UCSD-AML1 (cell line): ENCODE measurements at regions not wholly inside any gene's neighbourhood (a gene's known extent, or its start where the extent isn't known, plus 50 kb on each side); places are given as distances from the start of the nearest gene placed in this dataset.
A peak's percentile ranks its signal among the peaks of the same experiment; 100 is the strongest.
"Not testable (repeated sequence)": the region's sequence is repeated elsewhere in the genome, so short reads cannot be mapped to it uniquely, and the experiment has no call there.

Experiments
- DNase-seq: peaks from one replicate; lab custom pipeline; 2025; ENCODE audit not compliant: unreplicated experiment; lab: John Stamatoyannopoulos, UW

DNA sequence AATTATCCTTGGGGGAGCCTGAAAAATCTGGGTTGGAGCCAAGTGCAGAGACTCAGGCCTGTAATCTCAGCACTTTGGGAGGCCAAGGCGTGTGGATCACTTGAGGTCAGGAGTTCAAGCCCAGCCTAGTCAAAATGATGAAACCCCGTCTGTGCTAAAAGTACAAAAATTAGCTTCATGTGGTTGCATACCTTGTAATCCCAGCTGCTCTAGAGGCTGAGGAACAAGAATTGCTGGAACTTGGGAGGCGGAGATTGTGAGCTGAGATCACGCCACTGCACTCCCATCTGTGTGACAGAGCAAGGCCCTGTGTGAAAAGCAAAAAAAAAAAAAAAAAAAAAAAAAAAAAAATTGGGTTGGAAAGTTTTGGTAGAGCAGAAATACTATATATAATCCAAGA is 1563.6 kb upstream of the PRMT6 start:
- peak; percentile 0 for DNase-seq

DNA sequence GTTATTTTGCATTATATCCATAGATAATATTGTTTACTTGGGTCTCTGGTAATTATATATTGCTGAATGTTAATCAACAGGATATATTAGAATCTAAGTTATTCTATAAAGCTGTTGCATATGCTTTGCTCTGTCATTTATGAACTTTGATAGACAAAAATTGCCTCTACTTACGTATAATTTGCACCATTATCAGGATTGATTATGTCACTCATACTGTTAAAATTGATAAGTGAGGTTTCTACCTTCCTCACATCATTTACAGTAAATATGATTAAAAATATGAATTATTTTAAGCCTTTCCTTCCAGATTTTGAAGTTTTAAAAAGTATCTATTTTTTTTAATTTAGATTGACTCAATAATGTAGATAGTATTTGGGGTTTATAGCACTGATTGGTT is 1540.4 kb upstream of the PRMT6 start:
- DNase-seq = no peak

DNA sequence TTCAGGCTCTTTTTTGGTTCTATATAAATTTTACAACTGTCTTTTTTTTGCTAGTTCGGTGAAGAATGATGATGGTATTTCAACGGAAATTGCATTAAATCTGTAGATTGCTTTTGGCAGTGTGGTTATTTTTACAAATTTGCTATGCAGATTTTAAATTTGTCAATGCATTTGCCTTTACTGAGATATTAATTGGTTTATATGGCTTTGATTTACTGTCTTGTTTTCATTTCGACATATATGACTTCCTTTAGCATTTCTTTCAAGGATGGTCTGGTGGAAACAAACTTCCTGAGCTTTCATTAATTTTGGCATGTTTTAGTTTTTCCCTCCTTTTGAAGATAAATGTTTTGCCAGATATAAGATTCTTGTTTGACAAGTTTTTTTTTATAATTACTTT is 1522.5 kb upstream of the PRMT6 start:
- no peak for DNase-seq

GRCh38 chr1:105544475-105544874 is 1512.0 kb upstream of the PRMT6 start:
- DNase-seq = no peak

DNA sequence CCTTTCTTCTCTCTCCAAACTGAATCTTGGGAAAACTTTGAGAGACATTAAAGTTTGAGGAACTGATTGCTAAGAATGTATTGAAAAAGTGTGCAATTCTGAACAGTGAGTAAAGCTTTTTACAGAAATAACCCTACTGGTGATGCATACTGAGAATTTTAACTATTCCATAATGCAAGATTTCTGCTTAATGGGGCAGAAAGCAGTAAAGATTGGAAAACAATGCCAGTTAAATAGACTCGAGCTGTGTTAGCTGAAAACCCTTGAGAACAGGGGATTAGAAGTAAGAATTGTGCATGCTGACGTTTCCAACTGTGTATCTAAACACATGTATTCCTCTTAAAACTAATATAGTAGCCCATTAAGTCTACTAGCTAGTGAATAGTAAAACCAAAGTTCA is 1500.2 kb upstream of the PRMT6 start:
- no peak for DNase-seq

- no peak for DNase-seq
Observed at GRCh38 chr1:105558023-105558422, 1498.5 kb upstream of the PRMT6 start.

- DNase-seq = no peak
Observed at GRCh38 chr1:105565006-105565405, 1491.5 kb upstream of the PRMT6 start.

- DNase-seq = no peak
Observed at GRCh38 chr1:105585791-105586190, 1470.7 kb upstream of the PRMT6 start.

DNA sequence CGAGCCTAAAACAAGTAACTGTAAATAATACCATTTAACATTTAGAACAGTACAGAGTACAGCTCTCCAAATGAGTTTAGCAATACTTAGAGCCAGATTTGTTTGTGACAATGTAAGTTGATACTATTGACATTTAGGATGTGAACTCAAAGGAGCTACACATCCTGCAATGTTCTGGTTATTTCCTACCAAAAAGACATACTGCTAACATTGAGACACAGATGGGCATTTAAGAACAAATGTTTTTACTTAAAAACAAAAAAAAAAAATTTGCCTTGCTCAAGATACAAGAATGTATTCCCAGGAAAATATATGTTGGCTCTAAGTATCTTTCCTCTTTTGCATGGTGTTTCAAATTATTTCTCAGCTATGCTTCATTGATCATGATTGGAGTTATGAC is 1464.8 kb upstream of the PRMT6 start:
- DNase-seq = no peak

GRCh38 chr1:105608713-105609112 is 1447.8 kb upstream of the PRMT6 start:
- DNase-seq = no peak

DNA sequence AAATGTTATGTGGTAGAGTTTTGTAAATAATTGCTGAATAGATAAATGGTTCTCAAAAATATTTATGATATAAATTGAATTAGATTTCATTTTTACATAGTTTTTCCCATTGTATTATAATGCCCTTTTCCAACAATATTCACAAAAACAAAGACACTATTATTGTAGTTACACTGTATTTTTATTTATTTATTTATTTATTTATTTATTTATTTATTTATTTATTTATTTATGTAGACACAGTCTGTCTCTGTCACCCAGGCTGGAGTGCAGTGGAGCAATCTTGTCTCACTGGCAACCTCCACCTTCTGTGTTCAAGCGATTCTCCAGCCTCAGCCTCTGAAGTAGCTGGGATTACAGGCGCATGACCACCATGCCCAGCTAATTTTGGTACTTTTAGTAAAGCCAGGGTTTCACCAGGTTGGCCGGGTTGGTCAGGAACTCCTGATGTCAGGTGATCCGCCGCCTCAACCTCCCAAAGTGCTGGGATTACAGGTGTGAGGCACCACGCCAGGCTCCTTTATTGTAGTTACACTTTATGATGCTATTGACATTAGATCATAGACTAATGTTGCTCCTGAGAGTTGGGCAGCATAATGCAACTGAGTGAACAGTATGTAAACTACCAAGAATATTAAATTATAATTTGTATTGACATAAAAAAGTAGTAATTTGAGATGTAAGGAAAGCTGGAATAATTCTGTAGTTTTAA is 1430.0 kb upstream of the PRMT6 start:
- DNase-seq = no peak

- DNase-seq = not testable (repeated sequence)
Observed at GRCh38 chr1:105631153-105631744, 1425.2 kb upstream of the PRMT6 start.

DNA sequence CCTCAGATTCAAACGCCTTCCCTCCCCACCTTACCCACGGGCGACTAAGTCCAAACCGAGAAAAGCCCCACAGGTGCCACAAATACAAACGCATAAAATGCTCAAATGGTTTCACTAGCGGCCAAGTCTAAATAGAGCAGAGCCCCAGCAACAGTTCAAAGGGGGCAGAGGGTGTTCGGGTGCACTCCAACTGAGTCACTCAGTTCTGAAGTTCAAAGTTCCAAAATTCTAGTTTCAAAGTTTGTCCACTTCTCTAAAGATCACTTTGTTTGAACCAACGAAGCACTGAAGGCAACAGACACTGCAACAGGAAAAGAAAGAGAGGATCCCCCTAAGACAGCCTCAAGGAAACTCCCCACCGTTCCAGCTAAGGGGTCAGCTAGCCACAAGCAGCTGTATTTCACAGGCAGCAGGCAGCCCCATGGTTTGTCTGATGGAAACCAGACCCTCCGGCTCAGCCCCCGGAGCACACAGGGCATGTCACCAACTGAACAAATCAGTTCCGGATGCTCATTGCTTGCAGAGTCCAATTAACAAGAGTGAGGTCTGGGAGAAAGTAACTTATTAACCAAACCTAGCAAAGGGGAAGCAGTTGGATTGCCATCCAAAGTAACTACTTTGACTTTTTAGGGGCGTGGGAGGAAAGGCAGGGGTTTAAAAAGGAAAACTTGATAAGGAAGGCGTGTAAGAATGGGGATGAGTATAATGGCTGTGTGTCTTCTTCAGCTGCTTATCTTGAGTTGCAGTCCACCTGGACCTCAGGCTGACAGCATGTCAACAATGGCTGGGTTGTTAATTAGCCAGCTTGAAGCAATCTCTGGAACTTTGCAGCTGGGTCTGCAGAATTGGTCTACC is 1423.9 kb upstream of the PRMT6 start:
- DNase-seq = no peak

GRCh38 chr1:105636052-105636451 is 1420.4 kb upstream of the PRMT6 start:
- DNase-seq = no peak

GRCh38 chr1:105641407-105641806 is 1415.1 kb upstream of the PRMT6 start:
- no peak for DNase-seq

- DNase-seq = no peak
Observed at GRCh38 chr1:105652109-105652508, 1404.4 kb upstream of the PRMT6 start.

DNA sequence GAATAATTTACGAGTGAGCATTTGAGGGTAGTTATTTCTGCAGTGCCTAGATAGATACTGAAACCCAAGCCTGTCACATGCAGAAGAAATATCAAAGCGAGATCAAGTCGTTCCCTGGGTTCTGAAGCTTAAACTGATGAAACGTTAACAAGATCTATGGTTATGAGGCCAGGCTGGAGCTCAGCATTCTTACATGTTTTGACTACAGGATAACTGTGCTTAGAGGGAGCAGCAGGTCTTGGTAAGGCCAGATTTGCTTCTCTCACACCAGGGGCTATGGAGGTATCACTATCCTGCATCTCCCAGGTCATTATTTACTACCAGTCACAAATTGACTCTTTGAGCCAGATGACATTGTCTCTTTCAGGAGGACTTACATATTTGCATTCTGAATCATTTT is 1401.4 kb upstream of the PRMT6 start:
- DNase-seq = no peak

DNA sequence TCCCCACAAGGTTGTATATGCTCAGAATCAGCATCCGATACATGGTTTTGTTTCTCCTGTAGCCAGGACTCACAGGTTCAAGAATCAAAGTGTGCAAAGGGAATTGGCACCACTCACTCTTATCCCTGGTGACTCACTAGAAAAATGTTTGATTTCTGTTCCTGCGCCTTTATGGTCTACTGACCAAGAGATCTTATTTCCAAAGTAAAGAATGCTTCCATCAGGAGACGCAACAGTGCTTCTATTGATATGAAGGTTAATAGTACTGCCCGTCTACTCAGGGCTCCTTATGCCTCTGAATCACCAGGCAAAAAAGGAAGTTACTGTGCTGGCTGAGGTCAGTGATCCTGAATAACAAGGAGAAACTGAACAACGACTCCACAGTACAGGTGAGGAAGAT is 1392.0 kb upstream of the PRMT6 start:
- no peak for DNase-seq

GRCh38 chr1:105678334-105678733 is 1378.1 kb upstream of the PRMT6 start:
- DNase-seq = no peak

GRCh38 chr1:105684714-105685113 is 1371.8 kb upstream of the PRMT6 start:
- DNase-seq = no peak

DNA sequence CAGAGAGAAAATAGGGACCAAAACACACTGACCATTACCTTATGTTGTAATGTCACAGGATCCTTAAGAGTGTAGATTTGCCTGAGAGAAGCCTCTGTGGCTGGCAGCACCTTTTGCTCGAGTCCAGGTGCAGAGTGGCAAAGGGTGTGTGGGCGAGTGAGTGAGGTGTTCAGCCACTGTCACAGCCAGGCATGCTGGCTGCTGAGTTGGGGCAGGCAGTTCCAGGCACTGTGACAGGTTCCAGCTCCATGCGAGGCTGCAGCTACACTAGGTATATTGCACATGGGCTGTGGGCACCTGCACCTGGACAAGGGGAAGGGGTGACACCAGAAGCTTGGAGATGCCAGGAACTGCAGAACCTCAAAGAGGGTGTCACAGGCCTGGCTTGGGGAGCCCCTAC is 1370.4 kb upstream of the PRMT6 start:
- DNase-seq = no peak
